ENCODE measurements at regions not wholly inside any gene's neighbourhood (a gene's known extent, or its start where the extent isn't known, plus 50 kb on each side); places are given as distances from the start of the nearest gene placed in this dataset.

DNA sequence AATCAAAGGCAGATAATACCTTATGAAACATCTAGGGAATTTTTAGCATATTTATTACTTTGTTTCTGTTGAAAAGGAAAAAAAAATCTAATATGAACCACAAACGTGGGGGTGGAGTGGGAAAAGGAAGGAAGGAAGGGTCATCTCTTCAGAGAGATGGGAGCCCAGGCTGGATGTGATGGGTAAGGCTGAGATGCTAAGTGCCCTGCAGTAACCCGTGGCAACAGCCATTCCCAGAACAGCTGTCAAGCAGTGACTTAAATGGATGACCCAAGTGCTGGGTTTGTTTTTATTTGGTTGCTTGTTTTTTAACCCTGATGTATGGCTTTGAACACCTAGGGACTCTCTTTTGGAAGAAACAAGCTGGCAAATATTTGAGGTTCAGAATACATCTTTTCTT is 50.7 kb upstream of the KLF7 start:
- Histone ChIP-seq H4K20me1 (no peaks in the 10 kb centered on the region), H3K9ac (no peak overlapping the region), H3K27me3 (no peaks in the 10 kb centered on the region), H3K27ac (no peak overlapping the region), H3K4me1 (no peaks in the 10 kb centered on the region), H3K9me3 (no peaks in the 10 kb centered on the region), H3K4me3 (no peak overlapping the region), H3K4me2 (no peak overlapping the region), H3K36me3 (no peaks in the 10 kb centered on the region)
- TF ChIP-seq Cebpa-rat (IDR thresholded peaks at IDR 0.05): no peak

- H3K9ac ChIP-seq: no peak overlapping the region
- no peak for TF ChIP-seq Cebpa-rat (IDR thresholded peaks at IDR 0.05)
- H3K4me2 ChIP-seq: no peak overlapping the region
- H4K20me1 ChIP-seq: no peaks in the 10 kb centered on the region
- no peaks in the 10 kb centered on the region for H3K36me3 ChIP-seq
- H3K27ac ChIP-seq: no peak overlapping the region
- H3K4me1 ChIP-seq: no peaks in the 10 kb centered on the region
- H3K4me3 ChIP-seq: no peak overlapping the region
- no peaks in the 10 kb centered on the region for H3K27me3 ChIP-seq
- no peaks in the 10 kb centered on the region for H3K9me3 ChIP-seq
These were observed 51.7 kb upstream of the KLF7 start for GRCh38 chr2:207217442-207217841.

DNA sequence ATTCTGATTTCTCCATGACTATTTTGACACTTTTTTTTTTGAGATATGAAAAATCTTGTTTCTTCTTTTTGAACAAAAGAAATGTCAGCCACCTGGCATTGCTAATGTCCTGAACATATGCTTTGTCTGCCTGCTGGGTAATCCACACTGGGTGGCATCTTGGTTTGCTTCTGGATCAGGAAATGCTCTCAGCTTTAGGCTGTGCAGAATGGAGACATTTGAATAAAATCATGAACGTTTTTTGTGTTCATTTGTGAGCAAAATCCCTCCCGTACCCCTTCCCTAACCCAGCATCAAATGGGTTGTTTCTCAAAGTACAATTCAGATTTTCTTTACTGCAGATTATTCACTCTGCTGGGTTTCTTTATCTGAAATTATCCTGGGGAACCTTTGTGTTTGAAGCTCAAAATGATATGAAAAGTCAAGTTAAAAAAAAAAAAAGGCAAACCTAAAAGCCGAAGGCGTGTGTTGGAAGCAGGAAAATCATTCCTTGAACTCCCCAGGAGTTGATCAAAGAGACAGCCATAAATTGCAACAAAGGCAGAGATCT is 53.4 kb upstream of the KLF7 start:
- Histone ChIP-seq H3K4me1 (no peaks in the 10 kb centered on the region), H3K9me3 (no peaks in the 10 kb centered on the region), H3K4me2 (no peak overlapping the region), H4K20me1 (no peaks in the 10 kb centered on the region), H3K9ac (no peak overlapping the region), H3K27me3 (no peaks in the 10 kb centered on the region), H3K27ac (no peak overlapping the region), H3K36me3 (no peaks in the 10 kb centered on the region), H3K4me3 (no peak overlapping the region)
- no peak for TF ChIP-seq Cebpa-rat (IDR thresholded peaks at IDR 0.05)

DNA sequence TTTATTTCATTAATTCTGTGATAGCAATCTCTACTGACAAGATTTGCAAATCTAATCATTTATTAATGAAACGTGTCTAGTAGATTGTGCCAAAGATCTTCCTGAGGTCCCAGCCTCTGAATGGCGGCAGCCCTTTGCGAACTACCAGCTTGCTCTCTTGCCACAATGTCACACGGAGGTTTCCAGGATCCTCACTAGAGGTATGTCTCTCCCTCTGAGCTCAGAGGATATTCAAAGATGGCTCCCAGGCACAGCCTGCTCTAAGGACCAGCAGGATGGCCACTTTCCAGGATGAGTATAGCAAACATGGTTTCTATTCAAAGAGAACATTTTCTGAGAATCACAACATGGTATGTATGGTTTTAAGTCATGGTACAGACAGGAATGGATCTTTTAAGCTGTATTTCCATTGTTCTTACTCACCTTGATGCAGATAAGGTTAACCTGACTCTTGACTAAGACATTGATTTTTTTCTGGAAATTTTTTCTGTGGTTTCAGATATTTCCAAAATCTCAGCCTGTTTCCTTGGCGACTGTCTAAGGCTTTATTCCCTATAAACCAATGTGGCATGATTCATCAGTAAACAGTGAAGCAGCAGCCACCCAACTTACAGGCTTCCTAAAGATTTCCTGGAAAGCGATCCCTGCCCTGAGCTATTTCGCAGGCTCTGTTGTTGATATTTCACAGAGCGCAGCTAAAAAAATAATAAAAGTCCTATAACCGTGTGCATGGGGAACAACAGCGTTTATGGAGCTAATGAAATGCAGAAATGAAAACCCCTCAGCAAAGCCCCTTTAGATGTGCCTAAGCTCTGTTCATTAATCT is 54.1 kb upstream of the KLF7 start:
- Histone ChIP-seq H3K4me1 (no peaks in the 10 kb centered on the region), H4K20me1 (no peaks in the 10 kb centered on the region), H3K9me3 (no peaks in the 10 kb centered on the region), H3K9ac (no peak overlapping the region), H3K27me3 (no peaks in the 10 kb centered on the region), H3K36me3 (no peaks in the 10 kb centered on the region), H3K4me2 (no peak overlapping the region), H3K27ac (no peak overlapping the region), H3K4me3 (no peak overlapping the region)
- no peak for TF ChIP-seq Cebpa-rat (IDR thresholded peaks at IDR 0.05)

GRCh38 chr2:207221731-207222130 is 56.0 kb upstream of the KLF7 start:
- H3K4me2 ChIP-seq: no peak overlapping the region
- H3K4me1 ChIP-seq: no peaks in the 10 kb centered on the region
- no peaks in the 10 kb centered on the region for H3K9me3 ChIP-seq
- H3K36me3 ChIP-seq: no peaks in the 10 kb centered on the region
- H4K20me1 ChIP-seq: no peaks in the 10 kb centered on the region
- H3K27ac ChIP-seq: no peak overlapping the region
- H3K27me3 ChIP-seq: no peaks in the 10 kb centered on the region
- H3K4me3 ChIP-seq: no peak overlapping the region
- no peak overlapping the region for H3K9ac ChIP-seq
- no peak for TF ChIP-seq Cebpa-rat (IDR thresholded peaks at IDR 0.05)

DNA sequence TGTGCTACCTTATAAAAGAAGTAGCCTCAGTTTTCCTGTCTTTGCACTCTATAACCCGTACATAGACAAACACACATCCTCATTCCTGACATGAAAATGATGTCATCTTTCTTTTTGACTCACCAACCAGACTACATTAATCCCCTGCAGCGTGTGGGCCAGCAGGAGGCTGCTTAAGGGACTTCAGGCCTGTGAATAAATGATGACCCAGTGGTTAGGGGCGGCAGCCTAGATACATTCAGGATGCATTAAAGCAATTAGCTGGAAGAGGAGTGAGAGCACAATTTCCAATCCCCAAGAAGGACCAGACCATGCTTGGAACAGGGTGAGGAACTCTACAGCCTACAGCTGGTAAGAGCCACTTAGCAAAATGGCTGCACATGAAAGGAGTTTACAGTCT is 57.3 kb upstream of the KLF7 start:
- H3K4me1 ChIP-seq: no peaks in the 10 kb centered on the region
- no peak for TF ChIP-seq Cebpa-rat (IDR thresholded peaks at IDR 0.05)
- no peak overlapping the region for H3K4me2 ChIP-seq

DNA sequence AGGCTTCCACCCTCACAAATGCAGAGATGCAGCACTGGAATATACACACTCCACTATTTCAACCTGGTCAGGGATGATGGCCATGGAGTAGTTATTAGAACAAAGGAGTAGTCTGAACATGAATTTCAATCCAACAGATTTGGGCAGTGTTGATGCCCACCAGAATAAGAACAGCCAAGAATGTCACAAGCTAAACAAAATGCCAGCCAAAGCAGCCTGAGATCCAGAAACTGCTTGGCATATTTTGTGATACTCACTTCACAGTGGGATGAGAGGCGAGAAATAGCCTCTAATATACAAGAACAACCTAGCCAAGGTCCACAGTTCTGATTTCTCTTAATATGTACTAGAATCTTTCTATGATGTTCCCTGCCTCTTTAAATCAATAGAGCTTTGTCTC is 58.6 kb upstream of the KLF7 start:
- H3K27me3 ChIP-seq: no peaks in the 10 kb centered on the region
- H4K20me1 ChIP-seq: no peaks in the 10 kb centered on the region
- no peak overlapping the region for H3K4me2 ChIP-seq
- H3K4me3 ChIP-seq: no peak overlapping the region
- H3K36me3 ChIP-seq: no peaks in the 10 kb centered on the region
- no peak for TF ChIP-seq Cebpa-rat (IDR thresholded peaks at IDR 0.05)
- no peak overlapping the region for H3K9ac ChIP-seq
- H3K27ac ChIP-seq: no peak overlapping the region
- H3K4me1 ChIP-seq: no peaks in the 10 kb centered on the region
- no peaks in the 10 kb centered on the region for H3K9me3 ChIP-seq

More for the DNA sequence above, 57.3 kb upstream of the KLF7 start:
- no peaks in the 10 kb centered on the region for H4K20me1 ChIP-seq
- no peak overlapping the region for H3K27ac ChIP-seq
- no peaks in the 10 kb centered on the region for H3K9me3 ChIP-seq
- H3K9ac ChIP-seq: no peak overlapping the region
- no peaks in the 10 kb centered on the region for H3K27me3 ChIP-seq
- H3K36me3 ChIP-seq: no peaks in the 10 kb centered on the region
- H3K4me3 ChIP-seq: no peak overlapping the region

DNA sequence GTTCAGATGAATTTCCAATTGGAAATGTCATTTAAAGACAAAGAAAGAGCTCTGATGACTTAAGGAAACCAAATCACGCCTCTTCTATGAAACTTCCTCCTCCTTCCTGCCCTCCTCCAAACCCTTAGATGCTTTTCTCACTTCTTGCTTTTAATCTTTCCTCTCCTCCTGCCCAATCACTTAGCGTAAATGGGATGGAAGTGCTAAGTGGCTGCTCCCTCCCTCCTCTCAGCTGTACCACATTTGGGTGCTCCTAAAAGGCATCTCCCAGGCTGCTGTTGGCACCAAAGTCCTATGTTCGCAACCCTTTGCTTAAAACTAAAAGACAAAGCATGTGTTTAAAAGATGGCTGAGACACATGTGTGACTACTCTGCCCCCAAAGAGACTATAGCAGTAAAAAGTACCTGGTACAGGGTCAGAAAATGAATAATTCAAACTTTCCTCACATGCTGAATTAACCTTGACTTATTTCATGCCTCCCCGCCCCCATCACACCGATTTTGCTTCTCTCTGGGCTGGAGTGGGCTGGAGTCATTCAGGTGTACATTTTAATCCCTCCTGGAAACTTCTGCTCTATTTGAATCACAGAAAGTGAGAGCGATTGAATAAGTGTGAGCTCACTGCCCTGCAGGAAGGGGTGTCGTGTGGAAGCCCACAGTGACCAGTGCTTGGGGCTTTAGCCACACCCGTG is 59.2 kb upstream of the KLF7 start:
- no peak for TF ChIP-seq Cebpa-rat (IDR thresholded peaks at IDR 0.05)
- H3K9ac ChIP-seq: no peak overlapping the region
- H3K9me3 ChIP-seq: no peaks in the 10 kb centered on the region
- H3K27ac ChIP-seq: no peak overlapping the region
- no peak overlapping the region for H3K4me3 ChIP-seq
- no peaks in the 10 kb centered on the region for H3K27me3 ChIP-seq
- no peaks in the 10 kb centered on the region for H3K4me1 ChIP-seq
- no peaks in the 10 kb centered on the region for H3K36me3 ChIP-seq
- H3K4me2 ChIP-seq: no peak overlapping the region
- H4K20me1 ChIP-seq: no peaks in the 10 kb centered on the region

DNA sequence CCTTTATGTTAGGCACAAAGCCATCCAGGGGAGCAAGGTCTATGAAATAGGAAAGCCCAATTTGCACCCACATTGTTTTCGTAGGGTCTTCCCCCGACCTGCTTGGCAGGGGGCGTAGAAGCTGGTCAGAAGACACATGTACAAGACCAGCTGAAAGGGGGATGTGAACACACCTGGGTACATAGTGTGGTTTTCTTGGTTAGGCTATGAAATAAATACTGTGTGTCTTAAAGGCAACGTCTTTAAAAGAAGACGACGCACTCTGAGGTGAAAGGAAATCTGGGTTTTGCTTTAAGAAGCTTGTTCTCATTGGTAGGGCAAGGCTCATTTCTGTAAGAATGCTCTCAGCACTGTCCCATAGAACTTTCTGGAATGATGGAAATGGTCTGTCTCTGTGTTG is 60.0 kb upstream of the KLF7 start:
- no peak for TF ChIP-seq Cebpa-rat (IDR thresholded peaks at IDR 0.05)
- Histone ChIP-seq H3K27ac (no peak overlapping the region), H3K4me2 (no peak overlapping the region), H3K36me3 (no peaks in the 10 kb centered on the region), H4K20me1 (no peaks in the 10 kb centered on the region), H3K4me3 (no peak overlapping the region), H3K9me3 (no peaks in the 10 kb centered on the region), H3K4me1 (no peaks in the 10 kb centered on the region), H3K27me3 (no peaks in the 10 kb centered on the region), H3K9ac (no peak overlapping the region)

DNA sequence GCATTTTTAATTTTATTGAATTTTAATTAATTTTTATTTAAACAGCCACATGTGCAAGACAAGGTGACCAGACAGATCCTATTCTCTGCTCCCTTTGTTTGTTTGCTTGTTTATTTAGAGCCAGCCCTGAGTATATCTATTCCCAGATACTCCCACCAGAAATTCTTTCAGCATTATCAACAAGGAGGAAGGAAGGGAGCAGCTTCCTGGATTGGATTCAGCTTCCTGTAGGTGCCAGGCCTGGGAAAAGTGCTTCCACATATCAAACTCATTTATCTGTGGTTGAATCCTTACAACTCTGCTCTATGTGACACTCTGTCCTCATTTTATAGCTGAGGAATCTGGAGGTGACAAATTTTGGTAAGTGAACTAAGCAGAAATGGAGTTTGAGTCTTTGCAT is 60.5 kb upstream of the KLF7 start:
- no peak overlapping the region for H3K9ac ChIP-seq
- no peak overlapping the region for H3K4me2 ChIP-seq
- H3K36me3 ChIP-seq: no peaks in the 10 kb centered on the region
- no peak overlapping the region for H3K27ac ChIP-seq
- H3K4me1 ChIP-seq: no peaks in the 10 kb centered on the region
- no peaks in the 10 kb centered on the region for H4K20me1 ChIP-seq
- no peaks in the 10 kb centered on the region for H3K9me3 ChIP-seq
- no peak overlapping the region for H3K4me3 ChIP-seq
- H3K27me3 ChIP-seq: no peaks in the 10 kb centered on the region
- no peak for TF ChIP-seq Cebpa-rat (IDR thresholded peaks at IDR 0.05)
